Astrocyte of the hippocampus (primary cell): ENCODE measurements at regions not wholly inside any gene's neighbourhood (a gene's known extent, or its start where the extent isn't known, plus 50 kb on each side); places are given as distances from the start of the nearest gene placed in this dataset.
"Not testable (repeated sequence)": the region's sequence is repeated elsewhere in the genome, so short reads cannot be mapped to it uniquely, and the experiment has no call there.

ENCODE experiments used
- DNase-seq: peaks from one replicate; pipeline ENCODE4 v3.0.0; 2011; ENCODE audit warnings: low read depth, low spot score

DNA sequence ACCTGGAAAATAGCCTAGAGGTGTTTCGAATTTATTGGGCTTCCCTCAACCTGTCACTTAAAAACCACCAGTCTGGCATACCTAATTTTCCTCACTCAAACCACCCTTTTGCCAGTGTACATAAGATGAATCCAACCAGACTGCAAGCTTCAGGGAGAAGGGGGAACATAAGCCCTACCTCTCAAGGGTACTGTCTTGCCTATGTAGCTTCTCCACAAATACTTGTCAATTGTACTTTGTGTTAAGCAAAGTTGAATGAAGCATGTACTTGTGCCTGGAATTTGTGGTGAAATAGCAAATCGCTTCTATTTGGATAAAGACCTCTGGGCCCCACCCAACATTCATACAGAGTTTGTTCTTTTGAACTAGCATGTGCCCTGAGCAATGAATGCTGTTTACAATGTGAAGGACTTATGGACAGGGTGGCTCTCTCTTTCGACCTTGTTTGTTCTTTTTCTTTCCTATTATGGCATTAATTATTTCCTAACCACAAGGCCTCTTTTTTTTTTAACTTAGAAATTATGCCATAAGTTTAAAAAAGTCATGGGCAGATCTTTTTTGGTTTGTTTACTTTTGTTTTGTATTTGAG is 580.2 kb downstream of the EBF1 start:
- no peak for DNase-seq

DNA sequence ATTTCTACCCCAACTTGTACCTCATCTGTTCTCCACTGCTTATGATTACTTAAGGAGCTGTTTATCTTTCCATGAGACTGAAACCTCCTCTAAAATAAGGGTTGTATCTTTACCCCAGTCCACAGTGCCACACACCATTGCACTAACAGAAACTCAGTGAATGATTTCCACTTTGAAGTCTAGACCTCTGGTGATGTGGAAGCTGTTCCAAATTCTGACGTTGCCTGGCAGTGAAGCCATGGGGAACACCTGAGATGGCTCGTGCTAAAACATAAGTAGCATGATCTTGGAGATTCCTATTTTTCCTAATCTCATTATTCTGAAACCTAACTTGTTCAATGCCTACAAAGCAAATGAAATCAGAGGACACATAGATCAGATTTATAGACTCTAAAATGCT is 583.2 kb downstream of the EBF1 start:
- no peak for DNase-seq

DNA sequence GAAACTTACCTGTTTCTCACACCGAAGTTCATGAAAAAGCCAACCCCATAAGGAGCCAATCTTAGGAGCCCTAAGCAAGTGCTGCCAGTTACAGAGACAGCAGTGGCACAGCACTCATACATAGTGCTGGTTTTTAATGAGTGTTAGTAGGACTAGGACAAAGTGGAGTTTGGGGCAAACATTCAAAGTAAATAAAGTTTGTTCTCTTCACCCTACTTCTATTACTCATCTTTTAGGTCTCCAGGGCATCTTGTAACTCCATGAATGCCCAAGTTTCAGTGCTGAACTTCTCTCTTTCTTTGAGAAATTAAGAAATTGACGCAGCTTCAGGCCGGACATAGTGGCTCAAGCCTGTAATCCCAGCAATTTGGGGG is 584.7 kb downstream of the EBF1 start:
- DNase-seq: no peak

DNA sequence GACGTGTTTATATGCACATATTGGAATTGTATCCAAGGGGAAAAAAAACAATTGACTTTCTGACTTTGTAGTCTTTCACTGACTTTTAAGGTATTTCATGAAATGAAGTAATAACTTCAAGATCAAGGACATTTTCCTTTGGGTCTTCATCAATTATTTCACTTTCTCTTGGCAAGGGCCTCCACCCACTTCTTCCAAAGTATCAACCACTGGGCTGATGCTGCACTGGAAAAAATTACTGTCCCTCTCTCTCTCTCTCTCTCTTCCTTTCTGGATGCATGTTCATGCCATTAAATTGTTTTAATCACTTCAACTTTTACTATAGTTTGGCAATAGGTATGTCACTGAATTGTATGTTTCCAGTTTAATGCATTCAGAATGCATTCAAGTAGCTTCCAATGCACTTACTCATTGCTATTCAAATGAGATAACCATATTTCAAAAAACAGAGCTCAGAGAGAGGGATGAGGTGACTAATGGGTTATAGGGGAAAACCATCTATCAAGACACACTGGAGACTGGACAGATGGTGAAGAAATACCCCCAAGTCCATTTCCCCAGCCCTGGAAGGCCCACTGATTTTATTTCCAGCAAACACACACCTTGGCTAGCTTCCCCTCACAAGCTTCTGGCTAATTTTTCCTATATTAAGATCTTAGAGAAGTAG is 585.3 kb downstream of the EBF1 start:
- DNase-seq: peak; percentile 20

DNA sequence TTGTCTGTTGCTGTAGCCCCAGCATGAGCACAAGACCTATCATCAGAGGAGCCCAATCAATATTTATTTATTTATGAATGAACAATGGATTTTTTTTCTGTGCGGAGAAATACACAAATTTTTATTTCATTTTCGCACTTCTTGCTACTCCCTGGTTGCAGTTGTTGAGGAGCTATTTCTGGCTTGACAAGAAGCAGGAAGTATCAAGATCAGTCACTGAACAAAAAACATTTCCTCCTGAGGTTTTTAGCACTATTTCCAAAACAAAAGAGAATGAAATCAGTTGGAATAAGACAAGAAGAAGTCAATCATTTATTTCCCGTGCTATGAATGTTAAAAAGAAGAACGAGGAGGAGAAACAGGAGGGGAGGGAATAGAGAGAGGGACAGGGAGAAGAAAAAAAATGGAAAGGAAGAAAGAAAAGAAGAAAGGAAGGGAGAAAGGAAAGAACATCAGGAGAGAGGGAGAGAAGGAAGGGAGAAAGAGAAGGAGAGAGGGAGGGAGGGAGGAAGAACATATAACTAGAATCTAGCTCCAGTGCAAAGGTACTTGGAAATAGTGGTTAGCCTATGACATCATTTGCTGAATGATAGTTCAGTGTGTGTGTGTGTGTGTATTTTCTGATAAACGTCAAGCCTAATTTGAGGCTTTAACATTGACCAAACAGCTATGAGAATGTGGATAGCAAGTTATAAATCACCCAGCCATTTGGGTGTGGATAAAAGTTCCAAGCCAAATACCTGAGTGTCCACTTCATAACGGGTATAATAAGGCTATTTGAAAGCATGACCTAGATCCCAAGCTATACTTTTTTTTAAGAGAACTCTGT is 586.0 kb downstream of the EBF1 start:
- peak; percentile 4 for DNase-seq

DNA sequence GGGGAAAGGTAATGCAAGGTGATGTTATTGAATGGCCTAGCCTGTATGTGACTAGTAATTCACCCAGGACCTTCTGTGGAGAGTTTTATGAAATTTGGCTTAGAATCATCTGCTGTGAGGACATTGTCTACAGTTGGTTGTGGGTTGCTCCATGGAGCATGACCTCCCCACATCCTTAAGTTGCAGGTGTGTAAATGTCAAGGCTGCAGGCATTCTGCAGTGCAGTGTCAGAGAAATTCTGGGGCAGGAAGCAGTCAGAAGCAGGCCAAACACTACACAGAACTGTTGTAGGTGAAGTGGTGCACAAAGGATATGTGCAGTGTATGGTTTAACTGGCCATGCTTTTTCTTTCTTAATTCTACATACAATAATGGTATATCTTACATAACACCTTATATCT is 588.3 kb downstream of the EBF1 start:
- no peak for DNase-seq

DNA sequence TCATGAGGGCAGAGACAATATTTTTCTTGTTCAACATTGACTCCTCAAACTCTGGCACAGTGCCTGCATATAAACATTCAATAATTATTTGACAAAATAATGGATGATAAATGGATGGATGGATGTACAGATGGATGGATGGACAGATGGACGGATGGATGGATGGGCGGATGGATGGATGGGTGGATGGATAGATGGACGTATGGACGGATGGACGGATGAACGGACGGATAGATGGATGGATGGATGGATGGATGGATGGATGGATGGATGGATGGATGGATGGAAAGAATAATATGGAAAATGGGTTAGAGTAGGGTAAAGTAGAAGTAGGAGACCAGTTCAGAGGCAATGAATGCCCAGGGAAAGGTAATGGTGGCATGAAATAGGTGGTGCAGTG is 589.2 kb downstream of the EBF1 start:
- DNase-seq: no peak

DNA sequence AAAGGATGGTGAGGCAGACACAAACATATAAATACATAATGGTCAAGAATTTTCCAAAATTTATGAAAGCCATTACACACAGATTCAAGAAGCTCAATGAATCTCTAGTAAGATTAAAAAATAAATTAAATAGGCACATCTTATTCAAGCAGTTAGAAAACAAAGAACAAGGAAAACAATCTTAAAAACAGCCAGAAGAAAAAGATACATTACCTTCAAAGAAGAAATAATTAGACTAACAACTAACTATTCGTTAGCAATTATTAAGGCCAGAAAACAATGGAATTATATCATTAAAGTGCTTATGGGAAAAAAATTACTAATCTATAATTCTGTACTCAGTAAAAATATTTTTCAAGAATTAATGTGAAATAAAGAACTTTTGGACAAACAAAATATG is 593.1 kb downstream of the EBF1 start:
- no peak for DNase-seq

DNA sequence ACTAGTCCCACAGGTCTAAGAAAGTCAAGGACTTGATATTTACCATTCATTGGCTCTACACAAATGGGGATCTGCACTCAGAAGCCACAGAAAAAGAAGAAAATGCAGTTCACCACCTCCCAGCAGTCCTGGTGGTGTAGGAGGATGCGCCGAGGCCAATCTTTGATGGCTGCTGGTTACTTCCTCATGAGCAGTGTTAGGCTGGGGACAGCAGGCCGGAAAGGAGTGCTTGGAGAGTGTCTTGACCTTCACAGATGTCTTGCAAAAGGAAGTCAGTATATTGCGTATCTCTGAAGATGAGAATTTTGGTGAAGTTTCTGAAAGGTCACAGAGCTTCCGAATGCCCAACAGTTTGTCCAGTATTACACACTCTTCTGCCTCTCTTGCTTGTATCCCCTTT is 597.0 kb downstream of the EBF1 start:
- no peak for DNase-seq

DNA sequence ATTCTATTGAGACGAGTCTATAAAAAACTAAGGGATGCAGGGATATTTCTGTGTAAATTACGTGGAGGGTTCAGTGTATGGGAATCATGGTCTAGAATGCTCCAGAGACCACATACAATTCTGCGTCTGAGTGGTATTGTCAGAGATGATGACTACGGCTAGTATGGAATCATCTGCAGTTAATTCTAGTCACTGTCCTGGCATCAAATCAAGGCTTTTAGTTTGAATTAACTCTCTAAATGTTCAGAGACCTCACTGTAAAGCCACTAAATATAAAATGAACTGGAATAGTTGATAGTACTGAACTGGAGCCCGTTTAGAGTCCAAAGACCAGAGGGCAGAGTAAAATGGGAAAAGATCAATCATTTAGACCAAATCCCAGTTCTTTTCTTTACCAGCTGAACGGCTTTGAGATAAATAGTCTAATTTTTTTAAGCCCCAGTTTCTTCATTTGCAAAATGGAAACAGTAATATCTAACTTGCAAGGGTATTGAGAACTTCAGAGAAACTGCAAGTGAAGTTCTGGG is 599.8 kb downstream of the EBF1 start:
- DNase-seq: no peak

DNA sequence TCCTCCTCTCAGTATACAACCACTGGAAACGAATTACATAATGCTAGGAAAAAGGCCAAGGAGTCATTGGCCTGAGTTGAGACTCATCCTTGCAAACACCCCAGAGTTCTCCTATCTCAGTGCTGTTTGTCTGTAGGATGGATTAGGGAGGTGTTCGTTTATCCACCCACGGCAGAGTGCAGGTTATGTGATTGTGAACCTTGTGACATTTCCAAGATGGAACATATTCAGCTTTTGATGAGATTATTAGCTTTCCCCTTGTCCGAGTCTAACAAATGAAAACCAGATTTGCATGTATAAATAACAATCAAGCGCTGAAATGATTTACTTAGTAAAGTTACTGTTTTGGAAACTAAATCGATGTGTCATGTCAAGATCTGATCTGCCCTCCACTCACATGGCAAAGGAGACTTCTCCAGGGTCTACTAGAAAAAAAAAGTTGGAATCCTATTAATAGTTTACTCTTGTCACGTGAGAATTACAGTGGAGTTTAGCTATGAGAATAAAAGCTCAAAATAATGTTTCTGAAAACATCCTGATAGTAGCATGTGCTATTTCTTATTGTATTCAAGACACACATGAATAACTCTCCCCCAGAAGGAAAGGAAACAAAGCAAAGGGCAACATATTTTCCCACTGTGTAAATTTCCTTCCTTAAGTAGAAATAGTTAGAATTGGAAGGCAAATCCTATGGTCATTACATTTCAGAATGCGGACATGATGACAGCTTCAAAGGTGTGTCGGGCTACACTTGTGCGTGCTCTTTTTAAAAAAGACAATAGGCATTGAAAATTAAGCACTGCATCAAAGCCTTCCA is 600.4 kb downstream of the EBF1 start:
- DNase-seq: no peak

DNA sequence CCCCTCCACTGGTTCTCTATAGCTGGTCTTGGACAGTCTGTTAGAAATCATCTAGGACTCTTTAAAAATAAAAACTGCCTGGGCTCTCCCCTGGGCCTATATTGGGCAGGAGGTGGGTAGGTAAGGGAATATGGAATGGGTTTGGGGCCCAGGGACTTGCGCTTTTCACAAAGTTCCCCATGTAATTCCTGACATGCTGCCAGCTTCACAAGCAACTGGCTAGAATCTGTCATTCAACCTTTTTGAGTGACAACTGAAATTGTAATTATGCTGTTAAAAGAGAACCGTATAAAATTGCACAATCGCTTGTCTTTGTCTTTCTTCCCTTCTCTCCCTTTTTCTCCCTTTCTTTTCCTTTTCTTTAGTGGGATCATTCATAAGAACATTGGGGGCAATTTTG is 603.1 kb downstream of the EBF1 start:
- DNase-seq: no peak

DNA sequence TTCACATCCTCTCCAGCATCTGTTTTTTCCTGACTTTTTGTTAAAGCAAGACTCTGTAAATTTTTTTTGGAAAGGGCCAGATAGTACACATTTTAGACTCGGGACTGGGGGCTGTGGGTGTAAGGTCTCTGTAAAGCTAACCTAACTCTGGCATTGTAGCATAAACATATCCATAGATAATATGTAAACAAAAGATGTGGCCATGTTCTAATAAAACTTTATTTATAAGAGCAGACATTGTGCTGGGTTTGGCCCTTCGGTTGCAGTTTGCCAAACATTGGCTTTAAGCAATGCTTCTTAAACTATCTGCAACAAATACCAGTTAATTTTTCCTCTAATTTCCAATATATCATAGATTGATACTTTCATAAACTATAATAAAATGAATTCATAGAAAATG is 605.2 kb downstream of the EBF1 start:
- no peak for DNase-seq

DNA sequence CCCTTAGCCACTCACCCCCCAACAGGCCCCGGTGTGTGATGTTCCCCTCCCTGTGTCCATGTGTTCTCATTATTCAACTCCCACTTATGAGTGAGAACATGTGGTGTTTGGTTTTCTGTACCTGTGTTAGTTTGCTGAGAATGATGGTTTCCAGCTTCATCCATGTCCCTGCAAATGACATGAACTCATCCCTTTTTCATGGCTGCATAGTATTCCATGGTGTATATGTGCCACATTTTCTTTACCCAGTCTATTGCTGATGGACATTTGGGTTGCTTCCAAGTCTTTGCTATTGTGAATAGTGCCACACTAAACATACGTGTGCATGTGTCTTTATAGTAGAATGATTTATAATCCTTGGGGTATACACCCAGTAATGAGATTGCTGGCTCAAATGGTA is 605.7 kb downstream of the EBF1 start:
- DNase-seq: not testable (repeated sequence)

DNA sequence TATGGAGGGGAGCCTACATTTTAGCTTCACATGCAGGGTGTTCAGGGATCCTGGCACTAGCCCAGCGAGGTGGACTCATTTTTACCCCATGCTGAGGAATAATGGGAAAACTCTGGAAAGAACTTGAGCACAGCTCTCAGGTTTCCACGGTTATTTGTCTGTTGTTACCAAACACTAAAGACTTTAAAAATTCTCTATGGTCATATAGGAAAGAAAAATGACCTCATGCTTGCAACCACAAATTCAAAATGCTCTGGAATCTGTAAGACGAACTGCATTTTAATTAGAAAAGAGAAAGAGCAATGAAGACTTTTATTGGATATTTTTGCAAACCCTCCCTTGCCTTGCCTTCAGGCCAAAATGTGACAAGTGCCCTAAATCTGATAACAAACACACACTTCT is 606.9 kb downstream of the EBF1 start:
- peak; percentile 37 for DNase-seq

DNA sequence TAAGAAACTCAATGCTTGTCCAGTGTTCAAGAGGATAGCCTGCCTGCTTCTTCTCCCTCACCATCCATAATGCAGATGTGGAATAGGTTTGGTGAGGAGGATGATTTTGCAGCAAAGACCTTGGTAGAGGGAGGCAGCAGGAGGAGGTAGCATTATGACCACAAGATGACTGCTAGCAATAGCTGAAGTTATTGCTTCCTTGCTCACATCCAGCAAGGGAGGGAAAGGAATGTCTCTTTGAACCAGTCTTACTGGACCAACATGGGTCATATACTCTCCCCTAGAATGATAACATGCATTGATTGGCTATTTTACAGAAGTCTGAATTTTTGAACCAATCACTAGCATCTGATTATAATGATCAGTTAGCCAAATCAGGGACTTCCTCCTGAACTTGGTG is 607.6 kb downstream of the EBF1 start:
- DNase-seq: no peak

DNA sequence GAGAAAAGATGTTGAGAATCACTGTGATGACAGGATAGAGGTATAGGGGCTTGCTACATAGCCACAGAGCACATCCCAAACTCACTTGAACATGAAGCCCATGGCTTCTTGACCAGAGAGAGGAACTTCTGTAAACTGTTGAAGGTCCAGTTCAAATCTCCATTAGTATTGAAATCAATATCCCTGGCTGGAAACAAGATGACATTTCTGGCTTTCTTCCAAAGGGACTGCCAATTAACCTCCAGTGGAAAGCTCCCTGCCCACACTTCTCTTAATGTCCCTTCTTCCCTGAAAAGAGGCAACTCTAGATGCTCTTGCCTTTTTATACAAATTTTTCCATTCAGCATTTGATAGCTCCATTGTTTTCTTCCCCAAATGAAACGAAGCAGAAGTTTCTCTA is 612.1 kb downstream of the EBF1 start:
- no peak for DNase-seq

DNA sequence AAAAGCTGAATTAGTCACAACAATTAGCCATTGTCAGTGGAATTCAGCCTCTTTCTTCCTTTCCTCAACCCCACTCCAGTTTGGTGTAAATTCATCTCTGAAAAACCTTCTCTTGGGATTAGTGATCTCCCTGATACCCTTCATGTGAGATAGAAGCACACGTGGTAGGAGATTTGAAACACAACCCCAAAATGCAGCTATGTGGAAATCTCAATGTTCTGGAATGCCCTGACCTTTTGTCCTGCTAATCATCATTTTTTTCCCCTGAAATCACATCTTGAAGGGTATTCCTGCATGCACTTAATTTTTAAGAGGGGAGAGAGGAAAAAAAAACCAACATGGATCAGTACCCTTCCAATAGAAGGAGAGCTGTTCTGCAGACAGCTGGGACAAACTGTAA is 612.6 kb downstream of the EBF1 start:
- no peak for DNase-seq

DNA sequence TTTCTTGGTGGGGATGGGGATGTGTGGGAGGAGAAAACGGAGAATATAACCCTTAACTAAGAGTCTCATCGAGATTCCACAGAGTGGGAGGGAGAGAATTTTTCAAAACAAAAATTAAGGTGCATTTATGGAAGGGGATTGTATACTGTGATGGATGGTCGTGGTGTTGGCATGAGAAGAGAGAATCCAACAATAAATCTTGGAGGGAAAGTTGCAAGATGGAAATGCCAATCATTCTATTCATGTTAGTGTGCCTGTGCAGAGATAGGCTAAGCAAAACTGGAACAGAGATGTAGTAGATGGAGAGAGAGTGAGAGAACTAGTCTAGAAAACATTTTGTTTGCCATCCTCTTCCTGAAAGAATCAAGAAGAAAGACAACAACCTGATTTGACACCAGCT is 613.1 kb downstream of the EBF1 start:
- no peak for DNase-seq

DNA sequence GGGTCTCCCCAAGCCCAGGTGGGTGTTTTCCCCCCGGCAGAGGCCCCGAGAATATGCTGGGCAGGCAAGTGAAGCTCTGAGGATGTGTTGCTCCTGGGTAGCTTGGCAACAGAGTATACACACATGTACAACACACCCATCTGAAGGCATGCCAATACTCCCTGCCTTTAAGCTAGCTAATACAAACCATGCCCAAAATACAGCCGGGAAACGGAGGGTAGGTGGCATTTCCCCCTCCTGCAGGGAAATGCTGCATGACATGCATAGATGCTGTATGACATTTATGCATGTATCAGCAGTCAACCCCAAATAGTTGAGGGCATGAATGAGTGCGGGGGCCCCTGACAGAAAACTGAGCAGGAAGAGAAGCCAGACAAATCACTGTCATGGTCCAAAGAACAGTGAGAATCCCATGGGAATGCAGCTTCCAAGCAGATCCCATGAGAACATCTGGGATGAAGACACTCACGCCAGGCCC is 614.1 kb downstream of the EBF1 start:
- DNase-seq: peak; percentile 2

DNA sequence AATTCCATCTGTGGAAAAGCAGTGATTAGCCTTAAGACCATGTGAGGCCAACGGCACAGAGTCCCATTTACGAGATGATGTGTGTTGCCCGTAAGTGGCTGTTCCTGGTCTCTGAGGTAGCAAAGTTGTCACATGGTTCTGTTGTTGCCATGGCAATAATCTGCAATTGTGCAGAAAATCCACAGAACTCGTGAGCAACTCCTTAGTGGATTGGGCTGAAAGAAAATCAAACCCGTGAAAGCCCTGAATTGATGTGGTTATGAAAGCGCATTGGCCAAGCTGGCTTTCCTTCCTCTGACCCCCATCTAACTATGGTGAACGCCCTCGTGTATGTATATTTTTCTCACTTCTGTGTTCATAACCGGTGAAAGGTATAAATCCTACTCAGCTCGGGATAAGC is 614.7 kb downstream of the EBF1 start:
- DNase-seq: no peak

DNA sequence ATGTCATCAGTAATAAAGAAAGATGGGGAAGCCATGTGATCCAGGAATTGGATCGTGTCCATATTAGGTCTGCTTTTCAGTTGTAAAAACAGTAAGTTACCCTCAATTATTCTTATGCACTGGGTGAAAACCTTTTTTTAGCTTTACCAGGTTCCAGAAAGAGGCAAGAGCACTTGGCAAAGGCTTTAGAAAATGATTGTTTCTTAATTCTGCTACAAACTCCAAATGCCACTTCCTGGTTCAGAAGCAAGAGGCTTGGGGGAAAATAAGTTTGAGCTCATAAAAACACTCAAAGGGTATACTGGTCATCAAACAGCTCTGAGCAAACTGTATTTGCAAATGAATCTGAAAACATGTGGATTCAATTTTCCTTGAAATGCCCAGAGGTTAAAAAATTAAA is 615.6 kb downstream of the EBF1 start:
- DNase-seq: no peak
